ENCODE measurements at regions not wholly inside any gene's neighbourhood (a gene's known extent, or its start where the extent isn't known, plus 50 kb on each side); places are given as distances from the start of the nearest gene placed in this dataset.

GRCh38 chr10:10731366-10731765, 286.3 kb upstream of the CELF2 start:
- H3K36me3 ChIP-seq (ENCODE audit: control insufficient read depth in 2 of 2, extremely low read depth in 1 of 2, insufficient read depth in 2 of 2, low read length in 2 of 2): no peaks in the 10 kb centered on the region
- no peaks in the 10 kb centered on the region for H3K79me2 ChIP-seq (ENCODE audit: control insufficient read depth, insufficient read depth, low read length)
- H3K9me3 ChIP-seq (ENCODE audit: control insufficient read depth, low read depth, low read length): no peaks in the 10 kb centered on the region
- no peak overlapping the region for H3K4me2 ChIP-seq (ENCODE audit: control insufficient read depth, extremely low read depth, insufficient read depth, low read depth, low read length)
- no peak overlapping the region for H3K9ac ChIP-seq (ENCODE audit: control insufficient read depth, extremely low read depth, insufficient read depth, low read length)
- FAIRE-seq: no peak
- H3K27me3 ChIP-seq (ENCODE audit: control insufficient read depth, extremely low read depth, insufficient read depth, low read length): no peaks in the 10 kb centered on the region
- DNase-seq (ENCODE audit: low read depth, low spot score): no peak
- no peaks in the 10 kb centered on the region for H3K4me1 ChIP-seq (ENCODE audit: control insufficient read depth, extremely low read depth, insufficient read depth, low read length)
- H4K20me1 ChIP-seq (ENCODE audit: control insufficient read depth, extremely low read depth, insufficient read depth, low read length): no peaks in the 10 kb centered on the region
- H3K27ac ChIP-seq (ENCODE audit: control insufficient read depth, insufficient read depth, low read length): no peak overlapping the region
- no peak overlapping the region for H3K4me3 ChIP-seq (ENCODE audit: control insufficient read depth in 2 of 3, extremely low read depth in 1 of 3, insufficient read depth in 2 of 3, low read depth in 1 of 3, low read length in 3 of 3)
- TF ChIP-seq CTCF (optimal IDR thresholded peaks at IDR 0.05 in 1 of 3, IDR thresholded peaks at IDR 0.05 in 1 of 3, conservative IDR thresholded peaks at IDR 0.05 in 1 of 3; ENCODE audit: extremely low read depth in 1 of 3, insufficient read depth in 2 of 3, low read length in 3 of 3): no peak
- no peak for TF ChIP-seq EZH2 (IDR thresholded peaks at IDR 0.05; ENCODE audit: low read length)
- dilution Hi-C loops (cut with MboI; ENCODE audit: extremely low pct_ligation_motif_present, low sequenced_read_pairs): no loop called here
- H2AFZ ChIP-seq (ENCODE audit: control insufficient read depth, low read length): no peak overlapping the region
- H3K9me1 ChIP-seq (ENCODE audit: control insufficient read depth, extremely low read depth, insufficient read depth, low read length): no peaks in the 10 kb centered on the region

- Histone ChIP-seq H3K4me1 (ENCODE audit: control insufficient read depth, extremely low read depth, insufficient read depth, low read length) (peaks cover 5% of the 10 kb centered on the region), H2AFZ (ENCODE audit: control insufficient read depth, low read length) (no peak overlapping the region), H3K79me2 (ENCODE audit: control insufficient read depth, insufficient read depth, low read length) (no peaks in the 10 kb centered on the region), H3K4me2 (ENCODE audit: control insufficient read depth, extremely low read depth, insufficient read depth, low read depth, low read length) (no peak overlapping the region), H3K36me3 (ENCODE audit: control insufficient read depth in 2 of 2, extremely low read depth in 1 of 2, insufficient read depth in 2 of 2, low read length in 2 of 2) (no peaks in the 10 kb centered on the region), H3K27ac (ENCODE audit: control insufficient read depth, insufficient read depth, low read length) (no peak overlapping the region), H3K27me3 (ENCODE audit: control insufficient read depth, extremely low read depth, insufficient read depth, low read length) (no peaks in the 10 kb centered on the region), H3K9me3 (ENCODE audit: control insufficient read depth, low read depth, low read length) (no peaks in the 10 kb centered on the region), H4K20me1 (ENCODE audit: control insufficient read depth, extremely low read depth, insufficient read depth, low read length) (no peaks in the 10 kb centered on the region), H3K9me1 (ENCODE audit: control insufficient read depth, extremely low read depth, insufficient read depth, low read length) (no peaks in the 10 kb centered on the region), H3K9ac (ENCODE audit: control insufficient read depth, extremely low read depth, insufficient read depth, low read length) (no peak overlapping the region), H3K4me3 (ENCODE audit: control insufficient read depth in 2 of 3, extremely low read depth in 1 of 3, insufficient read depth in 2 of 3, low read depth in 1 of 3, low read length in 3 of 3) (no peak overlapping the region)
- TF ChIP-seq EZH2 (IDR thresholded peaks at IDR 0.05; ENCODE audit: low read length): no peak
- TF ChIP-seq CTCF (optimal IDR thresholded peaks at IDR 0.05 in 1 of 3, IDR thresholded peaks at IDR 0.05 in 1 of 3, conservative IDR thresholded peaks at IDR 0.05 in 1 of 3; ENCODE audit: extremely low read depth in 1 of 3, insufficient read depth in 2 of 3, low read length in 3 of 3): no peak
- FAIRE-seq (no peak), DNase-seq (ENCODE audit: low read depth, low spot score) (no peak)
- dilution Hi-C loops (cut with MboI; ENCODE audit: extremely low pct_ligation_motif_present, low sequenced_read_pairs): no loop called here
Observed at GRCh38 chr10:10734356-10735064, 283.2 kb upstream of the CELF2 start.
